CD8-positive, alpha-beta memory T cell (primary cell): ENCODE measurements at regions not wholly inside any gene's neighbourhood (a gene's known extent, or its start where the extent isn't known, plus 50 kb on each side); places are given as distances from the start of the nearest gene placed in this dataset.

Source experiments
- CTCF ChIA-PET: fragments of 350-600 bp; sonication (Branson Sonifier 250); formaldehyde crosslinking; loops from one replicate; lab custom pipeline; 2021; ENCODE audit warnings: antibody characterized with exemption; lab: Charles Lee
- POLR2A ChIA-PET: fragments of 350-600 bp; sonication (Branson Sonifier 250); formaldehyde crosslinking; loops from one replicate; lab custom pipeline; 2021; ENCODE audit warnings: antibody characterized with exemption; lab: Charles Lee
- DNase-seq, 5 donors: peaks; one replicate each; pipeline versions ENCODE4 v3.0.0 to v3.0.0-alpha.2; 2020 to 2022; ENCODE audit warnings: mixed read lengths in 1 of 5
- H3K27ac ChIP-seq: one replicate; pipeline ENCODE4 v1.7.0; 2013; ENCODE audit warnings: low read depth, mild to moderate bottlenecking, low read length, moderate library complexity
- H3K27me3 ChIP-seq: 2 replicates; pipeline ENCODE4 v1.7.0; 2013; ENCODE audit warnings: low read length, mild to moderate bottlenecking; ENCODE audit not compliant: insufficient read depth, poor library complexity, severe bottlenecking
- H3K36me3 ChIP-seq: 2 replicates; pipeline ENCODE4 v1.7.0; 2013; ENCODE audit warnings: mild to moderate bottlenecking, low read length, moderate library complexity; ENCODE audit not compliant: insufficient read depth
- H3K4me1 ChIP-seq: 2 replicates; pipeline ENCODE4 v1.7.0; 2013; ENCODE audit warnings: mild to moderate bottlenecking, low read length, moderate library complexity; ENCODE audit not compliant: insufficient read depth
- H3K4me3 ChIP-seq: 2 replicates; pipeline ENCODE4 v1.7.0; 2013; ENCODE audit warnings: mild to moderate bottlenecking, low read length
- H3K9me3 ChIP-seq: 2 replicates; pipeline ENCODE4 v1.7.0; 2013; ENCODE audit warnings: mild to moderate bottlenecking, low read length
- H3K27ac Mint-ChIP-seq, 8 donors: one replicate each; pipeline ENCODE4 v1.8.0; 2020 to 2021; ENCODE audit warnings: mixed read lengths in 8 of 8, mild to moderate bottlenecking in 6 of 8, inconsistent platforms in 3 of 8, moderate library complexity in 3 of 8
- H3K27me3 Mint-ChIP-seq, 2 donors: one replicate each; pipeline ENCODE4 v1.8.0; 2020 to 2021; ENCODE audit warnings: mixed read lengths in 2 of 2, mild to moderate bottlenecking in 1 of 2, moderate library complexity in 1 of 2
- H3K36me3 Mint-ChIP-seq, 3 donors: one replicate each; pipeline ENCODE4 v1.8.0; 2020 to 2021; ENCODE audit warnings: mixed read lengths in 3 of 3, inconsistent platforms in 1 of 3, mild to moderate bottlenecking in 1 of 3
- H3K4me1 Mint-ChIP-seq, 3 donors: one replicate each; pipeline ENCODE4 v1.8.0; 2020 to 2021; ENCODE audit warnings: mixed read lengths in 3 of 3, inconsistent platforms in 1 of 3, mild to moderate bottlenecking in 1 of 3
- H3K4me3 Mint-ChIP-seq, 7 donors: one replicate each; pipeline ENCODE4 v1.8.0; 2020 to 2021; ENCODE audit warnings: mixed read lengths in 7 of 7, mild to moderate bottlenecking in 6 of 7, moderate library complexity in 4 of 7, inconsistent platforms in 2 of 7
- H3K9me3 Mint-ChIP-seq, 5 donors: one replicate each; pipeline ENCODE4 v1.8.0; 2020 to 2022; ENCODE audit warnings: mixed read lengths in 5 of 5, mild to moderate bottlenecking in 3 of 5, moderate library complexity in 2 of 5, inconsistent platforms in 1 of 5

DNA sequence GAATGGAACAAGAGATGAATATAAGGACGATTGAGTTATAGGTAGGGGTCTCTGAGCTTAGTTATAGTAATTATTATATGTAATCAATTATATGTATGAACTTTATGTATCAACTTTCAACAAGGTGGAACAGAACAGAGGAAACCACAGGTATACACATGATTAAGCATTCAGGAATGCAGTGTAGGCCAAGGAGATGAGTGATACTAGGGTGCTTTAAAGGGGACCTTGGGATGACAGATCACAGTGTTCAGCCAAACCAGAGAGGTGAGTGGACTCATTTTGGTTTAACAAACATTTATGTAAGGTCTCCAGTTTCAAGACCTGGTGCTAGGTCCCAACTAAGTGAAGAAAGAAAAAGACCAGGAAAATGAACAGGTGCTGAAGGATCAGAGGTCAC, 895.5 kb downstream of the ROBO2 start:
- ChIA-PET CTCF (no interaction called here), POLR2A (no interaction called here)
- no peaks in the 10 kb centered on the region for H3K36me3 Mint-ChIP-seq
- no peak overlapping the region for H3K27ac Mint-ChIP-seq
- no peaks in the 10 kb centered on the region for H3K27me3 ChIP-seq
- no peaks in the 10 kb centered on the region for H3K27me3 Mint-ChIP-seq
- no peaks in the 10 kb centered on the region for H3K36me3 ChIP-seq
- no peak overlapping the region for H3K4me3 ChIP-seq
- DNase-seq, result no peak
- H3K4me1 ChIP-seq, result no peaks in the 10 kb centered on the region
- H3K27ac ChIP-seq, result no peak overlapping the region
- H3K9me3 Mint-ChIP-seq, result peaks cover 4 to 46% (median 11%) of the 10 kb centered on the region in 5 donors
- no peaks in the 10 kb centered on the region for H3K4me1 Mint-ChIP-seq
- H3K4me3 Mint-ChIP-seq, result no peak overlapping the region
- H3K9me3 ChIP-seq, result no peaks in the 10 kb centered on the region

DNA sequence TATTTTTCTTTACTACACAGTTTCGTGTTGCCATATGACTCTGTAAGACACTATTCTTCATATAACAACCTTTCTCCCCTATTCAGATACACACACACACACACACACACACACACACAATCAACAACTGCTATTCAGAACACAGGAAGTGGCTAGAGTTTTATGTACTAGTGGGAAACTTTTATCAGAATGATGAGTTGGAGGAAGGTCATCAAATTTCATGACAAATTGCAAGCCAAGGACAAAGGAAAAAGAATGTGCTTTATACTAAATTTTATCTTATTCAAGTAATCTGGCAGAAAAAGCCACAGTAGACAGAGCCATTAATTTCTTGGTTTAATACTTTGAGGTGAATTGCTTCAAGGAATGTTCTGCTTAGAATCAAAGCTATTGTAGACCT, 899.8 kb downstream of the ROBO2 start:
- Histone ChIP-seq H3K4me1 (no peaks in the 10 kb centered on the region), H3K36me3 (no peaks in the 10 kb centered on the region), H3K9me3 (no peaks in the 10 kb centered on the region), H3K27ac (no peak overlapping the region), H3K4me3 (no peak overlapping the region), H3K27me3 (no peaks in the 10 kb centered on the region)
- Mint-ChIP-seq H3K4me1 (no peaks in the 10 kb centered on the region), H3K36me3 (no peaks in the 10 kb centered on the region), H3K4me3 (no peak overlapping the region), H3K9me3 (peaks cover 0 to 25% (median 9%) of the 10 kb centered on the region in 5 donors), H3K27ac (no peak overlapping the region), H3K27me3 (no peaks in the 10 kb centered on the region)
- ChIA-PET POLR2A (no interaction called here), CTCF (no interaction called here)
- no peak for DNase-seq

DNA sequence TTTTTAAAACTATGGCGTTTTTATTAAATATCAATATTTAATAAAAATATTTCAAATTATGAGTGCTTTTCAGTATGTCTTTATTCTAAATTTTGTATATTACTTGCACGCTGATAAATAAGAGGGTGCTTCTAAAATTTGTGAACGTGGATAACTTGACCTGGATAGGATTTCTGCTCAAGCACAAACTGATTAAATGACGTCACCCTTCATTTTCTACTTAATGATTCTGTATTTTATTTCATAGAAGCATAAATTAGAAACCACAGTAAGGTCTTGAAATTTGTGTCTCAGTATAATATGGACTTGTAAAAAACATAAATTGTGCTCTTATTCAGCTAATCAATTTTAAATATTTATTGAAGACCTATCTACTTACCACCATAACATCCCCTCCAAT, 903.7 kb downstream of the ROBO2 start:
- no peak overlapping the region for H3K27ac Mint-ChIP-seq
- Histone ChIP-seq H3K4me3 (no peak overlapping the region), H3K36me3 (no peaks in the 10 kb centered on the region), H3K4me1 (no peaks in the 10 kb centered on the region), H3K27me3 (no peaks in the 10 kb centered on the region), H3K27ac (no peak overlapping the region), H3K9me3 (no peaks in the 10 kb centered on the region)
- no peak overlapping the region for H3K4me3 Mint-ChIP-seq
- no peaks in the 10 kb centered on the region for H3K27me3 Mint-ChIP-seq
- POLR2A ChIA-PET, result no interaction called here
- no peak for DNase-seq
- H3K9me3 Mint-ChIP-seq, result peaks cover 3 to 20% (median 11%) of the 10 kb centered on the region in 5 donors
- CTCF ChIA-PET, result no interaction called here
- H3K4me1 Mint-ChIP-seq, result no peaks in the 10 kb centered on the region
- H3K36me3 Mint-ChIP-seq, result no peaks in the 10 kb centered on the region

DNA sequence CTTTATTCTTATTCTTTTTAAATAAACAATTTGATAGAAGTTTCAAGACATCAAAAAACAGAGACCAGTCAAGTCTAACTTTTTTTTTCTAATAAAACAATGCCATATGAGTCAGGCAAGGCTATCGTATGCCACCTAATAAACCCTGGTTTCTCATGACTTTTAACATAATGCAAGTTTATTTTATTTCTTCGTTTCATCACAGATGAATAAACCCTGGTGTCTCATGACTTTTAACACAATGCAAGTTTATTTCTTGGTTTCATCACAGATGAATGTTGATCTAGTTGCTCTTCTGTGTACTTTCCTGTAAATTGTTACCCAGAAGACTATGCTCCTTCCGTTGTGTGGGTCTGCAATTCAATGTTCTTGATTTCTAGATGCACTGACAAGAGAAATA, 905.4 kb downstream of the ROBO2 start:
- no peak for DNase-seq
- no peaks in the 10 kb centered on the region for H3K36me3 ChIP-seq
- H3K4me1 ChIP-seq, result no peaks in the 10 kb centered on the region
- Mint-ChIP-seq H3K27ac (no peak overlapping the region), H3K27me3 (no peaks in the 10 kb centered on the region), H3K4me1 (no peaks in the 10 kb centered on the region), H3K36me3 (peaks cover 0 to 4% (median 0%) of the 10 kb centered on the region in 3 donors), H3K9me3 (peaks cover 5 to 25% (median 15%) of the 10 kb centered on the region in 5 donors), H3K4me3 (no peak overlapping the region)
- no peak overlapping the region for H3K4me3 ChIP-seq
- H3K27ac ChIP-seq, result no peak overlapping the region
- CTCF ChIA-PET, result no interaction called here
- H3K9me3 ChIP-seq, result no peaks in the 10 kb centered on the region
- no peaks in the 10 kb centered on the region for H3K27me3 ChIP-seq
- POLR2A ChIA-PET, result no interaction called here

DNA sequence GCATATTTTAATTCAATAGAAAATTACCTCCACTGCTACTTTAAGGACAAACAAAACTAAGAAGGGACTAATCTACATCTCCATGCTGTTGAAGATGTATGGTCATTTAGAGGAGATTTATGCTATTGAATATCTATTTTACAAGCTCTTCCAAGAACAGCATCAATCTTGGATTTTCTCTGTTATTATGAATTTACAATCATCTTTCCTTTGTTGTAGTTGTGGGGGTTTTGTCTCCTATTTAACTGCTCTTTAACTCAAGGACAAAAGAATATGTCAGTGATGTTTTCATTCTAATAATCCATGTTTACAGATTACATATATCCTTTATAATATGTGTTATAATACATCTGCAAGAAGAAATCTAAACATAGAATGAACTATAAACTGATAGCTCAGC, 907.8 kb downstream of the ROBO2 start:
- Mint-ChIP-seq H3K4me3 (no peak overlapping the region), H3K9me3 (peaks cover 7 to 36% (median 15%) of the 10 kb centered on the region in 5 donors), H3K27ac (no peak overlapping the region), H3K4me1 (no peaks in the 10 kb centered on the region), H3K27me3 (no peaks in the 10 kb centered on the region), H3K36me3 (peaks cover 0 to 4% (median 0%) of the 10 kb centered on the region in 3 donors)
- ChIA-PET CTCF (no interaction called here), POLR2A (no interaction called here)
- Histone ChIP-seq H3K9me3 (no peaks in the 10 kb centered on the region), H3K4me1 (no peaks in the 10 kb centered on the region), H3K27me3 (no peaks in the 10 kb centered on the region), H3K4me3 (no peak overlapping the region), H3K36me3 (no peaks in the 10 kb centered on the region), H3K27ac (no peak overlapping the region)
- no peak for DNase-seq

DNA sequence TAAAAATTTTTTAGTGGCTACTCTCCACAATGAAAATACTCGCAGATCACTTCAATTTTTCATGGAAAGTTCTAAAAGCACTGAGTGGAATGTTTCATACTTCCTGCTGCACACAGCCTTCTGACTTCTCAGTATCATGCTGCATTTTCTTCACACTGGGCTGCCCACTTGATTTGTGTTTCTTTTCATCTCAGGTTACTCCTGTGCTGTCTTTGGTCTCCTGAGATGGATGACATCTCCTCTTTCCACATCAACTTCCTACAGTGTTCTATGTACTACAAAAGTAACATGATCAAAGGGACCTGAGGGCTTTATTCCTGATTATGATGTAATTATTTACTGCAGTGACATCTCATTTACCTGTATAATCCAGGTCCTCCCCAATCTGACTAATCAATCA, 927.7 kb downstream of the ROBO2 start:
- no peak for DNase-seq
- H3K27ac Mint-ChIP-seq, result no peak overlapping the region
- no peaks in the 10 kb centered on the region for H3K4me1 Mint-ChIP-seq
- no peaks in the 10 kb centered on the region for H3K27me3 Mint-ChIP-seq
- no peaks in the 10 kb centered on the region for H3K27me3 ChIP-seq
- H3K9me3 Mint-ChIP-seq, result peaks cover 10 to 22% (median 19%) of the 10 kb centered on the region in 5 donors
- POLR2A ChIA-PET, result no interaction called here
- H3K4me1 ChIP-seq, result no peaks in the 10 kb centered on the region
- no peak overlapping the region for H3K4me3 Mint-ChIP-seq
- H3K36me3 ChIP-seq, result no peaks in the 10 kb centered on the region
- no peak overlapping the region for H3K4me3 ChIP-seq
- H3K36me3 Mint-ChIP-seq, result no peaks in the 10 kb centered on the region
- no peak overlapping the region for H3K27ac ChIP-seq
- CTCF ChIA-PET, result no interaction called here
- H3K9me3 ChIP-seq, result no peaks in the 10 kb centered on the region

DNA sequence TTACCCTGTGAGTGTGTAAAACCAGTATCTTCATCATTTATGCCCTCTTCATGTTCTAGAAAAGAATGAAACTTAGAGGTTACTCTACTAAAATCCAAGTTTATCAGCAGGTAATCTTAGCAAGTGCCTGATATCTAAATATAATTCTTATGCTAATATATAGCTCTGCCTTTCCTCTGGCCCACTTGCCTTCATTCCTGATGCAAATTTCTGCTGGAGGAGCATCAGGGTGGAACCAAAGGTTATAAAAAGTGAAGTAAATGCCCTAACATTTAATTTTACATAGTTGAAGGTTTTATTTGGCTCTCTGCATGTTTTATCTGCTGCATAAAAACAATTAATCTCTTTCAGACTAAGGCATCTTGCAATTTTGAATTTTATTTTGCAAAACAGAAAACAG, 936.2 kb downstream of the ROBO2 start:
- Mint-ChIP-seq H3K4me3 (no peak overlapping the region), H3K27ac (no peak overlapping the region), H3K4me1 (no peaks in the 10 kb centered on the region), H3K27me3 (no peaks in the 10 kb centered on the region), H3K9me3 (peaks cover 0 to 33% (median 8%) of the 10 kb centered on the region in 5 donors), H3K36me3 (no peaks in the 10 kb centered on the region)
- no peak for DNase-seq
- Histone ChIP-seq H3K27ac (no peak overlapping the region), H3K4me1 (no peaks in the 10 kb centered on the region), H3K36me3 (no peaks in the 10 kb centered on the region), H3K9me3 (peaks cover 3% of the 10 kb centered on the region), H3K27me3 (no peaks in the 10 kb centered on the region), H3K4me3 (no peak overlapping the region)
- POLR2A ChIA-PET, result no interaction called here
- CTCF ChIA-PET, result no interaction called here

DNA sequence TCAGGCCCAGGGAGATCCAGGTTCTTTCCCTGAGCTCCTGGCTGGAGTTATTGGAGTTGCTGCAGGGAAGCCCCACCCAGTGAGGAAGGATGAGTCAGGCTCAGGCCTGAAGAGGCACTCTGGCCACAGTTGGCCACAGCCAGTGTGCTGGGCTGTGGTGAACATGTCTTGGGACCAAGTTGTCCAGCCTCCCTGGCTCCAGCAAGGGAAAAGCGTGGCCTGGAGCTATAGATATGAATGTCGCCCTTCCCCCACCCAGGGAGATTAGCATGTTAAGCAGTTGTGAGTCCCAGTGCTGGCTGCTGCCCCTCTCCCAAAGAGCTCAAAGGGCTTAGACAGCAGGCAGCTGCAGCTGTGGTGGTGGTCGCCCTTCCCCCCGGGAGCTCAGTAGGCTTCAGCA, 963.2 kb downstream of the ROBO2 start:
- Mint-ChIP-seq H3K4me3 (no peak overlapping the region), H3K36me3 (no peaks in the 10 kb centered on the region), H3K9me3 (peaks cover 8 to 43% (median 17%) of the 10 kb centered on the region in 5 donors), H3K27ac (no peak overlapping the region), H3K27me3 (no peaks in the 10 kb centered on the region), H3K4me1 (no peaks in the 10 kb centered on the region)
- Histone ChIP-seq H3K27ac (no peak overlapping the region), H3K36me3 (no peaks in the 10 kb centered on the region), H3K4me1 (no peaks in the 10 kb centered on the region), H3K9me3 (no peaks in the 10 kb centered on the region), H3K27me3 (no peaks in the 10 kb centered on the region), H3K4me3 (no peak overlapping the region)
- DNase-seq, result no peak
- ChIA-PET POLR2A (no interaction called here), CTCF (no interaction called here)

DNA sequence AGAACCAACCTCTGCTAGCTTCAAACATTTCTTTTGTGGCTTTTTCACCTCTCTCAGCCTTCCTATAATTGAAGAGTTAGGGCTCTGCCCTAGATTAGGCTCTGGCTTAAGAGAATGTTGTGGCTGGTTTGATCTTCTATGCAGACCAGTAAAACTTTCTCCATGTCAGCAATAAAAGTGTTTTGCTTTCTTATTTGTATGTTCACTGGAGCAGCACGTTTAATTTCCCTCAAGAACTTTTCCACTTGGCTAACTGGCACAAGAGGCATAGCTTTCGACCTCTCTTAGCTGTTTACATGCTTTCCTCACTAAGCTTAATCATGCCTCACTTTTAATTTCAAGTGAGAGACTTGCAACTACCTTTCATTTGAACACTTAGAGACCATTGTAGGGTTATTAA, 964.7 kb downstream of the ROBO2 start:
- CTCF ChIA-PET, result no interaction called here
- Mint-ChIP-seq H3K27me3 (no peaks in the 10 kb centered on the region), H3K4me3 (no peak overlapping the region), H3K36me3 (no peaks in the 10 kb centered on the region), H3K4me1 (no peaks in the 10 kb centered on the region), H3K9me3 (peaks cover 11 to 42% (median 19%) of the 10 kb centered on the region in 5 donors), H3K27ac (no peak overlapping the region)
- POLR2A ChIA-PET, result no interaction called here
- H3K9me3 ChIP-seq, result no peaks in the 10 kb centered on the region
- DNase-seq, result no peak
- no peak overlapping the region for H3K27ac ChIP-seq
- H3K36me3 ChIP-seq, result no peaks in the 10 kb centered on the region
- no peak overlapping the region for H3K4me3 ChIP-seq
- no peaks in the 10 kb centered on the region for H3K27me3 ChIP-seq
- no peaks in the 10 kb centered on the region for H3K4me1 ChIP-seq
